Memory B cell (primary cell): ENCODE measurements at regions not wholly inside any gene's neighbourhood (a gene's known extent, or its start where the extent isn't known, plus 50 kb on each side); places are given as distances from the start of the nearest gene placed in this dataset.

Source experiments
- ATAC-seq: fragments of 150-1000 bp; cut with Tn5 transposase; 2 replicates; pipeline ENCODE4 v1.10.0; 2021; ENCODE audit warnings: low read depth, mild to moderate bottlenecking, moderate library complexity
- DNase-seq, 2 donors: peaks; one replicate each; pipeline ENCODE4 v3.0.0; 2022; ENCODE audit warnings: low spot score in 2 of 2
- H3K27ac Mint-ChIP-seq: one replicate; pipeline ENCODE4 v1.8.0; 2022; ENCODE audit warnings: mild to moderate bottlenecking, moderate library complexity, mixed read lengths
- H3K27me3 Mint-ChIP-seq: one replicate; pipeline ENCODE4 v1.8.0; 2022; ENCODE audit warnings: mixed read lengths
- H3K36me3 Mint-ChIP-seq: one replicate; pipeline ENCODE4 v1.8.0; 2022; ENCODE audit warnings: mild to moderate bottlenecking, mixed read lengths
- H3K4me1 Mint-ChIP-seq: one replicate; pipeline ENCODE4 v1.8.0; 2022; ENCODE audit warnings: mixed read lengths
- H3K4me3 Mint-ChIP-seq: one replicate; pipeline ENCODE4 v1.8.0; 2022; ENCODE audit warnings: mild to moderate bottlenecking, moderate library complexity, mixed read lengths
- H3K9me3 Mint-ChIP-seq: one replicate; pipeline ENCODE4 v1.8.0; 2022; ENCODE audit warnings: mixed read lengths

- no peaks in the 10 kb centered on the region for H3K4me1 Mint-ChIP-seq
- no peak overlapping the region for H3K4me3 Mint-ChIP-seq
- H3K9me3 Mint-ChIP-seq, result peaks cover 13% of the 10 kb centered on the region
- no peak for ATAC-seq
- no peaks in the 10 kb centered on the region for H3K36me3 Mint-ChIP-seq
- no peak overlapping the region for H3K27ac Mint-ChIP-seq
- H3K27me3 Mint-ChIP-seq, result no peaks in the 10 kb centered on the region
- DNase-seq, result no peak
Measured at GRCh38 chr14:87547536-87547935, 445.4 kb downstream of the GALC start.

GRCh38 chr14:87542288-87542687 lies 450.7 kb downstream of the GALC start:
- Mint-ChIP-seq H3K4me3 (no peak overlapping the region), H3K27me3 (no peaks in the 10 kb centered on the region), H3K9me3 (peaks cover 9% of the 10 kb centered on the region), H3K4me1 (no peaks in the 10 kb centered on the region), H3K27ac (no peak overlapping the region), H3K36me3 (no peaks in the 10 kb centered on the region)
- ATAC-seq (no peak), DNase-seq (no peak)

- Mint-ChIP-seq H3K9me3 (peaks cover 9% of the 10 kb centered on the region), H3K36me3 (no peaks in the 10 kb centered on the region), H3K27me3 (no peaks in the 10 kb centered on the region), H3K4me3 (no peak overlapping the region), H3K27ac (no peak overlapping the region), H3K4me1 (no peaks in the 10 kb centered on the region)
- ATAC-seq (no peak), DNase-seq (no peak)
Measured at GRCh38 chr14:87540339-87540738, 452.6 kb downstream of the GALC start.

GRCh38 chr14:87529081-87529480 lies 463.9 kb downstream of the GALC start:
- DNase-seq, result no peak
- H3K36me3 Mint-ChIP-seq, result no peaks in the 10 kb centered on the region
- no peak for ATAC-seq
- H3K27ac Mint-ChIP-seq, result no peak overlapping the region
- no peak overlapping the region for H3K4me3 Mint-ChIP-seq
- no peaks in the 10 kb centered on the region for H3K4me1 Mint-ChIP-seq
- no peaks in the 10 kb centered on the region for H3K27me3 Mint-ChIP-seq
- peaks cover 6% of the 10 kb centered on the region for H3K9me3 Mint-ChIP-seq

- H3K27ac Mint-ChIP-seq, result no peak overlapping the region
- ATAC-seq (no peak), DNase-seq (no peak)
- no peaks in the 10 kb centered on the region for H3K27me3 Mint-ChIP-seq
- H3K36me3 Mint-ChIP-seq, result no peaks in the 10 kb centered on the region
- peaks cover 6% of the 10 kb centered on the region for H3K9me3 Mint-ChIP-seq
- H3K4me1 Mint-ChIP-seq, result no peaks in the 10 kb centered on the region
- H3K4me3 Mint-ChIP-seq, result no peak overlapping the region
Measured at GRCh38 chr14:87526731-87527130, 466.3 kb downstream of the GALC start.

- no peaks in the 10 kb centered on the region for H3K36me3 Mint-ChIP-seq
- ATAC-seq, result no peak
- H3K4me3 Mint-ChIP-seq, result no peak overlapping the region
- H3K27me3 Mint-ChIP-seq, result no peaks in the 10 kb centered on the region
- DNase-seq, result no peak
- no peak overlapping the region for H3K27ac Mint-ChIP-seq
- no peaks in the 10 kb centered on the region for H3K4me1 Mint-ChIP-seq
- peaks cover 5% of the 10 kb centered on the region for H3K9me3 Mint-ChIP-seq
Measured at GRCh38 chr14:87524011-87524410, 469.0 kb downstream of the GALC start.

GRCh38 chr14:87522575-87522974 lies 470.4 kb downstream of the GALC start:
- peaks cover 2% of the 10 kb centered on the region for H3K9me3 Mint-ChIP-seq
- no peak overlapping the region for H3K4me3 Mint-ChIP-seq
- DNase-seq (no peak), ATAC-seq (no peak)
- no peaks in the 10 kb centered on the region for H3K36me3 Mint-ChIP-seq
- H3K27ac Mint-ChIP-seq, result no peak overlapping the region
- H3K4me1 Mint-ChIP-seq, result no peaks in the 10 kb centered on the region
- no peaks in the 10 kb centered on the region for H3K27me3 Mint-ChIP-seq

GRCh38 chr14:87508333-87508732 lies 484.6 kb downstream of the GALC start:
- Mint-ChIP-seq H3K4me1 (no peaks in the 10 kb centered on the region), H3K27ac (no peak overlapping the region), H3K27me3 (no peaks in the 10 kb centered on the region), H3K4me3 (no peak overlapping the region), H3K9me3 (peaks cover 4% of the 10 kb centered on the region), H3K36me3 (no peaks in the 10 kb centered on the region)
- DNase-seq (no peak), ATAC-seq (no peak)

GRCh38 chr14:87503711-87504110 lies 489.3 kb downstream of the GALC start:
- no peaks in the 10 kb centered on the region for H3K27me3 Mint-ChIP-seq
- ATAC-seq (no peak), DNase-seq (no peak)
- no peaks in the 10 kb centered on the region for H3K4me1 Mint-ChIP-seq
- H3K4me3 Mint-ChIP-seq, result no peak overlapping the region
- H3K27ac Mint-ChIP-seq, result no peak overlapping the region
- H3K9me3 Mint-ChIP-seq, result peaks cover 2% of the 10 kb centered on the region
- H3K36me3 Mint-ChIP-seq, result no peaks in the 10 kb centered on the region

- DNase-seq (no peak), ATAC-seq (no peak)
- no peaks in the 10 kb centered on the region for H3K36me3 Mint-ChIP-seq
- H3K27ac Mint-ChIP-seq, result no peak overlapping the region
- H3K9me3 Mint-ChIP-seq, result peaks cover 5% of the 10 kb centered on the region
- H3K4me1 Mint-ChIP-seq, result no peaks in the 10 kb centered on the region
- H3K27me3 Mint-ChIP-seq, result no peaks in the 10 kb centered on the region
- no peak overlapping the region for H3K4me3 Mint-ChIP-seq
Measured at GRCh38 chr14:87497301-87497700, 495.7 kb downstream of the GALC start.

GRCh38 chr14:87494010-87494409 lies 499.0 kb downstream of the GALC start:
- Mint-ChIP-seq H3K27me3 (no peaks in the 10 kb centered on the region), H3K4me1 (no peaks in the 10 kb centered on the region), H3K4me3 (no peak overlapping the region), H3K36me3 (no peaks in the 10 kb centered on the region), H3K9me3 (peaks cover 3% of the 10 kb centered on the region), H3K27ac (no peak overlapping the region)
- ATAC-seq, result no peak
- DNase-seq, result no peak

- ATAC-seq (no peak), DNase-seq (no peak)
- H3K27ac Mint-ChIP-seq, result no peak overlapping the region
- H3K27me3 Mint-ChIP-seq, result no peaks in the 10 kb centered on the region
- H3K4me3 Mint-ChIP-seq, result no peak overlapping the region
- H3K9me3 Mint-ChIP-seq, result peaks cover 3% of the 10 kb centered on the region
- H3K36me3 Mint-ChIP-seq, result no peaks in the 10 kb centered on the region
- no peaks in the 10 kb centered on the region for H3K4me1 Mint-ChIP-seq
Measured at GRCh38 chr14:87492561-87492960, 500.4 kb downstream of the GALC start.

GRCh38 chr14:87491816-87492215 lies 501.2 kb downstream of the GALC start:
- Mint-ChIP-seq H3K27me3 (no peaks in the 10 kb centered on the region), H3K9me3 (peaks cover 3% of the 10 kb centered on the region), H3K27ac (no peak overlapping the region), H3K4me1 (no peaks in the 10 kb centered on the region), H3K4me3 (no peak overlapping the region), H3K36me3 (no peaks in the 10 kb centered on the region)
- DNase-seq (no peak), ATAC-seq (no peak)

GRCh38 chr14:87489196-87489819 lies 503.7 kb downstream of the GALC start:
- Mint-ChIP-seq H3K27me3 (no peaks in the 10 kb centered on the region), H3K27ac (no peak overlapping the region), H3K4me1 (no peaks in the 10 kb centered on the region), H3K9me3 (peaks cover 2% of the 10 kb centered on the region), H3K36me3 (no peaks in the 10 kb centered on the region), H3K4me3 (no peak overlapping the region)
- ATAC-seq (no peak), DNase-seq (no peak)
